ENCODE measurements at regions not wholly inside any gene's neighbourhood (a gene's known extent, or its start where the extent isn't known, plus 50 kb on each side); places are given as distances from the start of the nearest gene placed in this dataset.

DNA sequence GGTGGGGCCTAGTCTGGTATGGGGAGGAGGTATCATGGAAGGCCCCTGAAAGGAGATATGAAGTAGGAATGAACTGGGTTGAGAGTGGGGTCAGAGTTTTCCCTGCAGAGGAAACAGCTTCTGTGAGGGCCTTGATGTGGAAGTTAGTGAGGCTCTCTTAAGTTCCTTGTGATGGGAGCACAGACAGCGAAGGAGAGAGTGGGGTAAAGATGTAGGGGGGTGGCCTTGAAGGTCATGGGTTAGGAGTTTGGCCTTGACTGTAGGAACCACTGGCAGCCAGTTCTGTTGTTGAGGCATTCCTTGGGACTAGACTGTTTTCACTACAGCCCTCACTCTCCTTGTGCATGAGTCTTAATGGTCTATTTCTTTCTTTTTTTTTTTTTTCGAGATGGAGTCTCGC is 77.8 kb upstream of the NMNAT3 start:
- ChIA-PET CTCF (ENCODE audit: low intra/inter-chr PET ratio, low total read pairs) (no interaction called here), POLR2A (no interaction called here)
- DNase-seq (ENCODE audit: low spot score) (no peak), ATAC-seq (no peak), FAIRE-seq (no peak)
- intact Hi-C loops (cut with micrococcal nuclease; ENCODE audit: unreplicated experiment) = no loop called here
- H3K9ac ChIP-seq (ENCODE audit: insufficient read depth, low read depth, low read length) = no peak overlapping the region
- H3K27me3 ChIP-seq (ENCODE audit: control insufficient read depth in 1 of 2, insufficient read depth in 2 of 2, low read length in 2 of 2) = peaks cover 0 to 3% of the 10 kb centered on the region in 2 experiments; a peak in 1 of 5 replicates
- in situ Hi-C loops (cut with HindIII; ENCODE audit: extremely low pct_ligation_motif_present, low pct_unique_long_range_greater_than_20kb) = no loop called here
- no peaks in the 10 kb centered on the region for H3K79me2 ChIP-seq (ENCODE audit: insufficient read depth, low read length)
- 23% methylated on average over 3 of the region's 3 CpGs for WGBS (ENCODE audit: low lambda C conversion rate)
- no peak overlapping the region for H3K4me3 ChIP-seq (replicated peaks in 1 of 3; ENCODE audit: insufficient read depth in 1 of 3, low read depth in 2 of 3, low read length in 3 of 3)
- no peak overlapping the region for H3K4me2 ChIP-seq (ENCODE audit: low read depth, low read length)
- H2AFZ ChIP-seq (ENCODE audit: low read length) = no peak overlapping the region
- peaks cover 1% of the 10 kb centered on the region; the same call in 1 of the 2 replicates for H3K9me3 ChIP-seq (ENCODE audit: low read length)
- H3K36me3 ChIP-seq (replicated peaks in 1 of 2; ENCODE audit: control insufficient read depth in 1 of 2, insufficient read depth in 2 of 2, low read length in 2 of 2) = no peaks in the 10 kb centered on the region
- no peaks in the 10 kb centered on the region for H3K4me1 ChIP-seq (ENCODE audit: insufficient read depth, low read length)
- H4K20me1 ChIP-seq (ENCODE audit: insufficient read depth, low read length) = no peaks in the 10 kb centered on the region
- no peak overlapping the region for H3K27ac ChIP-seq (ENCODE audit: extremely low read length, insufficient read depth, low read length)
- no TSS peak for BruUV-seq (replicated peaks)
- TF ChIP-seq, protein P1, sequence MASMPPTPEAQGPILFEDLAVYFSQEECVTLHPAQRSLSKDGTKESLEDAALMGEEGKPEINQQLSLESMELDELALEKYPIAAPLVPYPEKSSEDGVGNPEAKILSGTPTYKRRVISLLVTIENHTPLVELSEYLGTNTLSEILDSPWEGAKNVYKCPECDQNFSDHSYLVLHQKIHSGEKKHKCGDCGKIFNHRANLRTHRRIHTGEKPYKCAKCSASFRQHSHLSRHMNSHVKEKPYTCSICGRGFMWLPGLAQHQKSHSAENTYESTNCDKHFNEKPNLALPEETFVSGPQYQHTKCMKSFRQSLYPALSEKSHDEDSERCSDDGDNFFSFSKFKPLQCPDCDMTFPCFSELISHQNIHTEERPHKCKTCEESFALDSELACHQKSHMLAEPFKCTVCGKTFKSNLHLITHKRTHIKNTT (CRISPR knock-in tag; IDR thresholded peaks at IDR 0.05) = no peak
- TF ChIP-seq ZFP36 (IDR thresholded peaks at IDR 0.05; ENCODE audit: borderline replicate concordance, low read depth, low read length, partially characterized antibody) (no peak), HNF4G (IDR thresholded peaks at IDR 0.05; ENCODE audit: borderline replicate concordance, low read depth, low read length) (no peak), HNF4G (CRISPR knock-in tag; IDR thresholded peaks at IDR 0.05; ENCODE audit: borderline replicate concordance, low read depth) (no peak), ZNF557 (CRISPR knock-in tag; IDR thresholded peaks at IDR 0.05) (no peak), CREB1 (IDR thresholded peaks at IDR 0.05) (no peak), CREB1 (CRISPR knock-in tag; IDR thresholded peaks at IDR 0.05) (no peak), HNRNPK (IDR thresholded peaks at IDR 0.05; ENCODE audit: low read depth, low read length, poor library complexity, severe bottlenecking) (no peak), ZNF143 (CRISPR knock-in tag; IDR thresholded peaks at IDR 0.05) (no peak), CBFB (CRISPR knock-in tag; IDR thresholded peaks at IDR 0.05) (no peak), NFIC (IDR thresholded peaks at IDR 0.05; ENCODE audit: low read length) (no peak), SIN3A (IDR thresholded peaks at IDR 0.05; ENCODE audit: borderline replicate concordance, low read depth, low read length) (no peak), FOXP1 (IDR thresholded peaks at IDR 0.05) (no peak), FOXP1 (CRISPR knock-in tag; IDR thresholded peaks at IDR 0.05) (no peak), ASH2L (IDR thresholded peaks at IDR 0.05; ENCODE audit: insufficient read length, low read depth, low read length) (no peak)
- TF ChIP-seq, protein P2, sequence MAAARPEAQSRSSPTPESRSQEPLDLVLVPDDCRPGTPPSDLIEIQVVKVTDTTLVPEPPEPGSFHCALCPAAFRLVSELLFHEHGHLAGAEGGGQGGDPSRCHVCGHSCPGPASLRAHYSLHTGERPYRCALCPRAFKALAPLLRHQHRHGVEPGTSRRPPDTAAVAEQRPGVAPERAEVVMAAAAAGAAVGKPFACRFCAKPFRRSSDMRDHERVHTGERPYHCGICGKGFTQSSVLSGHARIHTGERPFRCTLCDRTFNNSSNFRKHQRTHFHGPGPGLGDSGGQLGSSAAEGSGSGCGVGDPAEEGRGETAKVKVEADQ (CRISPR knock-in tag; IDR thresholded peaks at IDR 0.05; ENCODE audit: borderline replicate concordance) = no peak
- TF ChIP-seq, protein P3, sequence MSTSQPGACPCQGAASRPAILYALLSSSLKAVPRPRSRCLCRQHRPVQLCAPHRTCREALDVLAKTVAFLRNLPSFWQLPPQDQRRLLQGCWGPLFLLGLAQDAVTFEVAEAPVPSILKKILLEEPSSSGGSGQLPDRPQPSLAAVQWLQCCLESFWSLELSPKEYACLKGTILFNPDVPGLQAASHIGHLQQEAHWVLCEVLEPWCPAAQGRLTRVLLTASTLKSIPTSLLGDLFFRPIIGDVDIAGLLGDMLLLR (CRISPR knock-in tag; IDR thresholded peaks at IDR 0.05) = no peak
- TF ChIP-seq, protein P4, sequence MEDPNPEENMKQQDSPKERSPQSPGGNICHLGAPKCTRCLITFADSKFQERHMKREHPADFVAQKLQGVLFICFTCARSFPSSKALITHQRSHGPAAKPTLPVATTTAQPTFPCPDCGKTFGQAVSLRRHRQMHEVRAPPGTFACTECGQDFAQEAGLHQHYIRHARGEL (CRISPR knock-in tag; IDR thresholded peaks at IDR 0.05) = no peak
- TF ChIP-seq, protein P5, sequence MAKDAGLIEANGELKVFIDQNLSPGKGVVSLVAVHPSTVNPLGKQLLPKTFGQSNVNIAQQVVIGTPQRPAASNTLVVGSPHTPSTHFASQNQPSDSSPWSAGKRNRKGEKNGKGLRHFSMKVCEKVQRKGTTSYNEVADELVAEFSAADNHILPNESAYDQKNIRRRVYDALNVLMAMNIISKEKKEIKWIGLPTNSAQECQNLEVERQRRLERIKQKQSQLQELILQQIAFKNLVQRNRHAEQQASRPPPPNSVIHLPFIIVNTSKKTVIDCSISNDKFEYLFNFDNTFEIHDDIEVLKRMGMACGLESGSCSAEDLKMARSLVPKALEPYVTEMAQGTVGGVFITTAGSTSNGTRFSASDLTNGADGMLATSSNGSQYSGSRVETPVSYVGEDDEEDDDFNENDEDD (CRISPR knock-in tag; IDR thresholded peaks at IDR 0.05; ENCODE audit: borderline replicate concordance) = no peak
